ENCODE measurements at regions not wholly inside any gene's neighbourhood (a gene's known extent, or its start where the extent isn't known, plus 50 kb on each side); places are given as distances from the start of the nearest gene placed in this dataset.
A peak's percentile ranks its signal among the peaks of the same experiment; 100 is the strongest.

- DNase-seq (ENCODE audit: low spot score), result no peak
Measured at GRCh38 chr3:27590437-27591298, 106.5 kb upstream of the SLC4A7 start.

- no peak for DNase-seq (ENCODE audit: low spot score)
Measured at GRCh38 chr3:27589795-27590194, 105.6 kb upstream of the SLC4A7 start.

- DNase-seq (ENCODE audit: low spot score), result no peak
Measured at GRCh38 chr3:27585429-27585828, 101.2 kb upstream of the SLC4A7 start.

- DNase-seq (ENCODE audit: low spot score), result no peak
Measured at GRCh38 chr3:27584874-27585273, 100.7 kb upstream of the SLC4A7 start.

GRCh38 chr3:27581852-27582251, 97.7 kb upstream of the SLC4A7 start:
- DNase-seq (ENCODE audit: low spot score), result no peak

GRCh38 chr3:27578032-27578431, 93.8 kb upstream of the SLC4A7 start:
- DNase-seq (ENCODE audit: low spot score), result no peak

GRCh38 chr3:27577504-27577903, 93.3 kb upstream of the SLC4A7 start:
- DNase-seq (ENCODE audit: low spot score), result no peak

GRCh38 chr3:27576171-27576570, 92.0 kb upstream of the SLC4A7 start:
- DNase-seq (ENCODE audit: low spot score), result no peak

- DNase-seq (ENCODE audit: low spot score), result no peak
Measured at GRCh38 chr3:27575499-27575898, 91.3 kb upstream of the SLC4A7 start.

GRCh38 chr3:27574438-27574795, 90.2 kb upstream of the SLC4A7 start:
- no peak for DNase-seq (ENCODE audit: low spot score)

GRCh38 chr3:27573780-27574437, 89.7 kb upstream of the SLC4A7 start:
- no peak for DNase-seq (ENCODE audit: low spot score)

GRCh38 chr3:27573138-27573537, 89.0 kb upstream of the SLC4A7 start:
- DNase-seq (ENCODE audit: low spot score), result no peak

GRCh38 chr3:27571345-27571744, 87.2 kb upstream of the SLC4A7 start:
- DNase-seq (ENCODE audit: low spot score), result no peak

GRCh38 chr3:27570421-27571106, 86.4 kb upstream of the SLC4A7 start:
- DNase-seq (ENCODE audit: low spot score), result no peak

- DNase-seq (ENCODE audit: low spot score), result no peak
Measured at GRCh38 chr3:27568393-27568792, 84.2 kb upstream of the SLC4A7 start.

- no peak for DNase-seq (ENCODE audit: low spot score)
Measured at GRCh38 chr3:27567251-27567650, 83.1 kb upstream of the SLC4A7 start.

GRCh38 chr3:27565201-27565852, 81.1 kb upstream of the SLC4A7 start:
- no peak for DNase-seq (ENCODE audit: low spot score)

GRCh38 chr3:27561576-27561975, 77.4 kb upstream of the SLC4A7 start:
- DNase-seq (ENCODE audit: low spot score), result no peak

GRCh38 chr3:27560484-27561056, 76.4 kb upstream of the SLC4A7 start:
- DNase-seq (ENCODE audit: low spot score), result no peak

GRCh38 chr3:27559835-27560234, 75.7 kb upstream of the SLC4A7 start:
- DNase-seq (ENCODE audit: low spot score), result peak; percentile 42

GRCh38 chr3:27559381-27559780, 75.2 kb upstream of the SLC4A7 start:
- no peak for DNase-seq (ENCODE audit: low spot score)

- DNase-seq (ENCODE audit: low spot score), result no peak
Measured at GRCh38 chr3:27557411-27557810, 73.2 kb upstream of the SLC4A7 start.

Measured in ecto neural progenitor cell (in vitro differentiated cells).